ENCODE measurements at regions not wholly inside any gene's neighbourhood (a gene's known extent, or its start where the extent isn't known, plus 50 kb on each side); places are given as distances from the start of the nearest gene placed in this dataset.

DNA sequence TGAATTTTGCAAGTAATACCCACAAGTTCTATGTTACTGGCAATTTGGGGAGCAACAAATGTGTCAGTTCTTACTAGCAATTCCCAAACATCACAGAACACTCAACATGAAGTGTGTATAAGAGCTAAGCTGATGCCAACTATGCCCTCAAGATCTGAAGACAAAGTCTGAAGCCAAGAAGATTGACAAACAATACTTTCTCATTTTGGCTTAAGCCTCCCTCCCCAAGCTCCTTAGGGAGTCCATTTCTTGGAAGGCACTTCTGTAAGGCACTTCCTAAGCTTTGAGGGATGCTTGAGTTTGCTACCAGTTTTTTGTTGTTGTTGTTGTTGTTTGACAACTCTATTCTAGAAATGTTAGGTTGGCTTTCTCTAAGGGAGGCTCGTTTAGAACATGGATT, 154.4 kb upstream of the ZNF644 start:
- Histone ChIP-seq H3K36me3 (replicated peaks; ENCODE audit: insufficient read depth, low read length) (no peaks in the 10 kb centered on the region), H3K9me3 (replicated peaks; ENCODE audit: insufficient read depth, low read length) (no peaks in the 10 kb centered on the region), H2AFZ (ENCODE audit: low read length) (no peak overlapping the region), H3K79me2 (ENCODE audit: low read length) (no peaks in the 10 kb centered on the region), H3K9ac (ENCODE audit: low read length) (no peak overlapping the region), H3K4me3 (ENCODE audit: low read length) (no peak overlapping the region), H3K4me1 (ENCODE audit: low read length) (no peaks in the 10 kb centered on the region), H3K4me2 (ENCODE audit: low read depth, low read length) (no peak overlapping the region), H3K9me2 (replicated peaks; ENCODE audit: insufficient read depth, low read length) (no peaks in the 10 kb centered on the region), H4K20me1 (ENCODE audit: insufficient read depth, low read length) (no peaks in the 10 kb centered on the region), H3K27me3 (replicated peaks; ENCODE audit: insufficient read depth, low read length) (no peaks in the 10 kb centered on the region), H3K27ac (ENCODE audit: low read length) (no peak overlapping the region), H3F3A (ENCODE audit: insufficient read depth, low read length) (no peaks in the 10 kb centered on the region)
- TF ChIP-seq EZH2phosphoT487 (IDR thresholded peaks at IDR 0.05; ENCODE audit: low read length), result no peak
- no peak for TF ChIP-seq EZH2 (optimal IDR thresholded peaks at IDR 0.05; ENCODE audit: low read depth, low read length)
- TF ChIP-seq, protein P1, sequence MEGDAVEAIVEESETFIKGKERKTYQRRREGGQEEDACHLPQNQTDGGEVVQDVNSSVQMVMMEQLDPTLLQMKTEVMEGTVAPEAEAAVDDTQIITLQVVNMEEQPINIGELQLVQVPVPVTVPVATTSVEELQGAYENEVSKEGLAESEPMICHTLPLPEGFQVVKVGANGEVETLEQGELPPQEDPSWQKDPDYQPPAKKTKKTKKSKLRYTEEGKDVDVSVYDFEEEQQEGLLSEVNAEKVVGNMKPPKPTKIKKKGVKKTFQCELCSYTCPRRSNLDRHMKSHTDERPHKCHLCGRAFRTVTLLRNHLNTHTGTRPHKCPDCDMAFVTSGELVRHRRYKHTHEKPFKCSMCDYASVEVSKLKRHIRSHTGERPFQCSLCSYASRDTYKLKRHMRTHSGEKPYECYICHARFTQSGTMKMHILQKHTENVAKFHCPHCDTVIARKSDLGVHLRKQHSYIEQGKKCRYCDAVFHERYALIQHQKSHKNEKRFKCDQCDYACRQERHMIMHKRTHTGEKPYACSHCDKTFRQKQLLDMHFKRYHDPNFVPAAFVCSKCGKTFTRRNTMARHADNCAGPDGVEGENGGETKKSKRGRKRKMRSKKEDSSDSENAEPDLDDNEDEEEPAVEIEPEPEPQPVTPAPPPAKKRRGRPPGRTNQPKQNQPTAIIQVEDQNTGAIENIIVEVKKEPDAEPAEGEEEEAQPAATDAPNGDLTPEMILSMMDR (IDR thresholded peaks at IDR 0.05; ENCODE audit: low read length), result no peak
- no peak for DNase-seq

DNA sequence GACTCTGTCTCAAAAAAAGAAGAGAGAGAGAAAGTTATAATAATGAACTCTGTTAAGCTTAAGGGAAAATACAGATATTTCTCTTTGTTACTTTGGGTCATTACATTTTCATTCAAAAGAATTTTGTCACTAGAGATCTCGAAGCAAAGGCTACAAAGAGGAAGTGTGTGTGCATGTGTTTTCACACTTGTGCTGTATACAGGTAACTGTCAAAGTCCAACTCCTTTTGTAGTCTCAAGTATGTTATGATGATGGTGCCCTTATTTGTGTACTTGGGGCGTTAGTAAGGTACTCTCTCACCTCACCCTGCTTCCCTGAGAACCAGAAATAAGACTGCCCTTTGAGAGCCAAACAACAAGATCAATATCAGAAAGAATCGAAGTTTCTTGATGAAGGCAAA, 152.9 kb upstream of the ZNF644 start:
- Histone ChIP-seq H3K9me2 (replicated peaks; ENCODE audit: insufficient read depth, low read length) (no peaks in the 10 kb centered on the region), H3K36me3 (replicated peaks; ENCODE audit: insufficient read depth, low read length) (no peaks in the 10 kb centered on the region), H2AFZ (ENCODE audit: low read length) (no peak overlapping the region), H3K27me3 (replicated peaks; ENCODE audit: insufficient read depth, low read length) (no peaks in the 10 kb centered on the region), H3K4me1 (ENCODE audit: low read length) (no peaks in the 10 kb centered on the region), H3K79me2 (ENCODE audit: low read length) (no peaks in the 10 kb centered on the region), H3K27ac (ENCODE audit: low read length) (no peak overlapping the region), H3K9me3 (replicated peaks; ENCODE audit: insufficient read depth, low read length) (no peaks in the 10 kb centered on the region), H3K4me2 (ENCODE audit: low read depth, low read length) (no peak overlapping the region), H3K4me3 (ENCODE audit: low read length) (no peak overlapping the region), H3F3A (ENCODE audit: insufficient read depth, low read length) (no peaks in the 10 kb centered on the region), H3K9ac (ENCODE audit: low read length) (no peak overlapping the region), H4K20me1 (ENCODE audit: insufficient read depth, low read length) (no peaks in the 10 kb centered on the region)
- no peak for DNase-seq
- TF ChIP-seq, protein P1 (IDR thresholded peaks at IDR 0.05; ENCODE audit: low read length), result no peak
- TF ChIP-seq EZH2phosphoT487 (IDR thresholded peaks at IDR 0.05; ENCODE audit: low read length) (no peak), EZH2 (optimal IDR thresholded peaks at IDR 0.05; ENCODE audit: low read depth, low read length) (no peak)

DNA sequence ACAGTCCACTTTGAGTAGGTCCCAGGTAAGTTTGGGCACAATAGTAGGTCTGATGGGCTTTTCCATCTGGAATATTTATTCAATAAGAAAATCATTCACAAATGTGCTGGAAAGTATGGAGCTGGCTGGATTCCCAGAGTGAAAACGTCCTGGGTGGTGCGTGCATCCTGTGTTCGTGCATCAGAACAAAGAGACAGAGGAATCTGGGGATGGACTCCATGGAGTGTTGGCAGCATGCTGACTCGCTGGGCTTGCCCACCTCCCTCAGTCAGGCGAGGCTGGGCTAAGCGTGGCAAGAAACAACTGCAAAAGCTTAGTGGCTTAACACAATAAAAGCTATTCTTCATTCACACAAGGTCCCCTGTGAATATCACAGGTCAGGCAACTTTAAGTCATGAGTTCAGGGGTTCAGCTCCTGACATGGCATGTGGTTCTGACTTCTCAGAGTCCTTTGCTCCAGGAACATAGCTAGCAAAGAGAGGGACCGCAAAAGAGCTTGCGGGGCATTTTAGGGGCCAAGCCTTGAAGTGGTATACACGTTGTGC, 151.6 kb upstream of the ZNF644 start:
- Histone ChIP-seq H3K36me3 (replicated peaks; ENCODE audit: insufficient read depth, low read length) (no peaks in the 10 kb centered on the region), H3F3A (ENCODE audit: insufficient read depth, low read length) (no peaks in the 10 kb centered on the region), H4K20me1 (ENCODE audit: insufficient read depth, low read length) (no peaks in the 10 kb centered on the region), H3K9ac (ENCODE audit: low read length) (no peak overlapping the region), H2AFZ (ENCODE audit: low read length) (no peak overlapping the region), H3K27me3 (replicated peaks; ENCODE audit: insufficient read depth, low read length) (no peaks in the 10 kb centered on the region), H3K79me2 (ENCODE audit: low read length) (no peaks in the 10 kb centered on the region), H3K4me1 (ENCODE audit: low read length) (no peaks in the 10 kb centered on the region), H3K9me2 (replicated peaks; ENCODE audit: insufficient read depth, low read length) (no peaks in the 10 kb centered on the region), H3K4me3 (ENCODE audit: low read length) (no peak overlapping the region), H3K4me2 (ENCODE audit: low read depth, low read length) (no peak overlapping the region), H3K9me3 (replicated peaks; ENCODE audit: insufficient read depth, low read length) (no peaks in the 10 kb centered on the region), H3K27ac (ENCODE audit: low read length) (no peak overlapping the region)
- no peak for DNase-seq
- TF ChIP-seq EZH2phosphoT487 (IDR thresholded peaks at IDR 0.05; ENCODE audit: low read length), result no peak

DNA sequence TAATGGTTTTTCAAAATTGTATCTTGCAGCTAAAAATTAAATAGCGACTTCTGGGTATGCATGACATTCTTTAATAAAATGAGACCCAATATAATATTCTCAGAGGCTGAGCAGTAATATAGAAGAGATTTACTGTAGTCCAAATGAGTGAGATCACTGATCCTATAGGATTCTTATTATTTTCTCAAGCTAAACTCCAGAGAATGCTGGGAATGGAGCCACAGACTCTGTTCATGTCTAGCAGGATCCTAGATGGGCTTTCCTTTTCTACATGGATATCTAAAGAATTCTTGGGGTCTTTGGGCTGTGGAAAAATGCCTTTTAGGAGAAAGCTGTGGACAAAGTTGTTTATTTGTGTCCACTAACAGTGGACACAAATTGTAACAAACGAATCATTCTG, 150.7 kb upstream of the ZNF644 start:
- Histone ChIP-seq H3K36me3 (replicated peaks; ENCODE audit: insufficient read depth, low read length) (no peaks in the 10 kb centered on the region), H3K4me2 (ENCODE audit: low read depth, low read length) (no peak overlapping the region), H3K9ac (ENCODE audit: low read length) (no peak overlapping the region), H3K27me3 (replicated peaks; ENCODE audit: insufficient read depth, low read length) (no peaks in the 10 kb centered on the region), H3K4me1 (ENCODE audit: low read length) (no peaks in the 10 kb centered on the region), H3F3A (ENCODE audit: insufficient read depth, low read length) (no peaks in the 10 kb centered on the region), H3K9me2 (replicated peaks; ENCODE audit: insufficient read depth, low read length) (no peaks in the 10 kb centered on the region), H2AFZ (ENCODE audit: low read length) (no peak overlapping the region), H4K20me1 (ENCODE audit: insufficient read depth, low read length) (no peaks in the 10 kb centered on the region), H3K79me2 (ENCODE audit: low read length) (no peaks in the 10 kb centered on the region), H3K27ac (ENCODE audit: low read length) (no peak overlapping the region), H3K4me3 (ENCODE audit: low read length) (no peak overlapping the region), H3K9me3 (replicated peaks; ENCODE audit: insufficient read depth, low read length) (no peaks in the 10 kb centered on the region)
- TF ChIP-seq EZH2phosphoT487 (IDR thresholded peaks at IDR 0.05; ENCODE audit: low read length) (no peak), EZH2 (optimal IDR thresholded peaks at IDR 0.05; ENCODE audit: low read depth, low read length) (no peak)
- TF ChIP-seq, protein P1 (IDR thresholded peaks at IDR 0.05; ENCODE audit: low read length), result no peak
- no peak for DNase-seq

Measured in MM.1S (cell line).